HG03460 (cell line): ENCODE measurements at regions not wholly inside any gene's neighbourhood (a gene's known extent, or its start where the extent isn't known, plus 50 kb on each side); places are given as distances from the start of the nearest gene placed in this dataset.

Source experiments
- ATAC-seq: cut with Tn5 transposase; IDR thresholded peaks from one replicate; pipeline ENCODE4 v1.9.1; 2021; ENCODE audit not compliant: unreplicated experiment

DNA sequence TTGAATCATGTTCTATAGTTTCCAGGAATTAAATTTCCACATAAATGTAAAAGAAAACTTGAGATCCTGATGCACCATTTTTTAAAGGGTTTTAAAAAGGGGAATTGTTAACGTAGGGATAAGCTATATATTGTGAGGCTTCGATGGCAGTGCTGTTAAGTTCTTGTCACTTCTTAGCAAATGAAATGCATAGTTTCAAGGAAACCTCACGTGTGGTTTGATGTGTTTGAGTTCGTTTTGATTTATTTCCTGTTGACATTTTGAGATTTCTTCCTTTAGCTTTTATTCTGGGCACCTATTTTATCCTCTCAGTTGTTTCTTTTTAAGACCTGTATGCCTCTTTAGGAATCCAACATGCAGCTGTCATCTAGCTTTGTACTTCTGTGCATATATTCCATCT lies 301.0 kb downstream of the DOCK8 start:
- no peak for ATAC-seq

DNA sequence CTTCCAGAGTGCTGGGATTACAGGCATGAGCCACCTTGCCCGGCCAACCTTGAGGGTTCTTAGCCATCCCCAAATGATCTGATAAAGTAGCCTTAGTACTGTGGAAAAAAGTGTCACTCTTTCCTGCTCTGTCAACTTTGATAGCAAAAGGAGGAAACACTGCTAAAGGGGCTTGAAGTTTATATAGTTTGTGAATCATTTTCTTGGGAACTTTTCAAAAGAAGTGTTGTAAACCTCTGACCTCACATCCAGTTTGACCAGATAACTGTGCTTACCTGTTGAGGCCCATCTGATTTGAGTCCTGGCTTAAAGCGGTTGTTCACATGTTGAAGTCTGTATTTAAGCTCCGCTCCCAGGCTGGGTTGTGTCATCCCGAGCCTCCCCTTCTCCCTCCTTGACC lies 303.3 kb downstream of the DOCK8 start:
- ATAC-seq, result no peak

DNA sequence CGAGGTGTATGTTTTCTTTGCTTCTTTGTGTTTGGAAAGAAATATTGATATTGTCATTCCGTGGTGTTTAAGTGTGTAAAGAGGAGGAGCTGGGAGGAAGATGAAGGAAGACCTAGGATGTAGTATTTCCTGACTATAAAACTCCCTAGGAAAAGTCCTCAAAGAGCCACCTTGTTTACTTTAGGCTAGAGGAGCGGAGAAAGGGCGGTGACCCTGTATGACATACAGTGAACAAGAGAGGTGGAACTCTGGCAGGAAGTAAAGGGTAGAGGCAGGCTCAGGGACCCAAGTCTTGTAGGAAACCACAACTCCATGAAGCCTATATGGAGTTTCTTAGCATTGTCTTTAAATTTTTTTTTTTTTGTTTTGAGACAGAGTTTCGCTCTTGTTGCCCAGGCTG lies 303.9 kb downstream of the DOCK8 start:
- no peak for ATAC-seq

- no peak for ATAC-seq
These were observed 304.9 kb downstream of the DOCK8 start for GRCh38 chr9:519579-519978.

DNA sequence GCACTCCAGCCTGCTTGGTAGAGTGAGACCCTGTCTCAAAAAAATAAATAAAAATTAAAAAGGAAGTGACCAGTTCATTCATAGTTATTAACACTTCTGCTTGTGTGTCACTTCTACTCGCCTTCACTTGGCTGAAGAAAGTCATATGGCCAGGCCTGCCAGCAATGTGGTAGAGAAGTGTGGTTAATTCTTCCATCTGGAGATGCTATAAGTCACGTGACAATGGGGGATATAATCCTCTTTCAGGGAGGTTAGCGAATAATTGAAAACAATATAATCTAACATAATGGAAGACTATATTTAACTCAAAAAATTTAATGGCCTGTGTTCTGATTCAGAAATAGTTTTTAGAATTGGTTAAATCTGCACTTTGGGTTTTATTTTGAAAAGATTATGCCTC lies 305.6 kb downstream of the DOCK8 start:
- ATAC-seq, result no peak

- no peak for ATAC-seq
These were observed 307.5 kb downstream of the DOCK8 start for GRCh38 chr9:522190-522589.

- no peak for ATAC-seq
These were observed 308.0 kb downstream of the DOCK8 start for GRCh38 chr9:522658-523057.

GRCh38 chr9:523444-523843 lies 308.8 kb downstream of the DOCK8 start:
- ATAC-seq, result no peak

- ATAC-seq, result no peak
These were observed 309.3 kb downstream of the DOCK8 start for GRCh38 chr9:524008-524407.

GRCh38 chr9:526904-527591 lies 312.4 kb downstream of the DOCK8 start:
- ATAC-seq, result no peak

- ATAC-seq, result no peak
These were observed 311.8 kb upstream of the DMRT1 start for GRCh38 chr9:529731-530130.

GRCh38 chr9:530681-531080 lies 310.8 kb upstream of the DMRT1 start:
- no peak for ATAC-seq

DNA sequence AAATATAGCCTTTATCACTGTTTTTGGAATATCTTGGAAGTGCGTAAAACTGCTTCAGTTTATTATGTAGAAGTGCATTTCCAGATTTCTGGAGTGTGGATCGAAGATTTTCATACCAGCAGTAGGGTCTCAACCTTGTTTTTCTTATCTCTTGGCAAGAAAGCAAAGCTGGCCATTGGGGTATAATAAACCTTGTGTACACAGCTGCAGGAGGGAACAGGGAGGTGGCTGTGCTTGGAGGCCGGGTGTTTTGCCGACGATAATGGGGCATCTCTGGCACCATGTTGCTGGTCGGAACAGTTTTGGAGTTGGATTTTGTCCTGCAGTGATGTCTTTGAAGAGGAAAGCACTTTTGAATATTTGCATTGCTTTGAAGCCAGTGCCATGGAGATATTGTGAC lies 308.8 kb upstream of the DMRT1 start:
- ATAC-seq, result no peak

GRCh38 chr9:534886-535285 lies 306.6 kb upstream of the DMRT1 start:
- no peak for ATAC-seq

GRCh38 chr9:535356-535755 lies 306.1 kb upstream of the DMRT1 start:
- ATAC-seq, result no peak

GRCh38 chr9:536597-537511 lies 304.6 kb upstream of the DMRT1 start:
- no peak for ATAC-seq

DNA sequence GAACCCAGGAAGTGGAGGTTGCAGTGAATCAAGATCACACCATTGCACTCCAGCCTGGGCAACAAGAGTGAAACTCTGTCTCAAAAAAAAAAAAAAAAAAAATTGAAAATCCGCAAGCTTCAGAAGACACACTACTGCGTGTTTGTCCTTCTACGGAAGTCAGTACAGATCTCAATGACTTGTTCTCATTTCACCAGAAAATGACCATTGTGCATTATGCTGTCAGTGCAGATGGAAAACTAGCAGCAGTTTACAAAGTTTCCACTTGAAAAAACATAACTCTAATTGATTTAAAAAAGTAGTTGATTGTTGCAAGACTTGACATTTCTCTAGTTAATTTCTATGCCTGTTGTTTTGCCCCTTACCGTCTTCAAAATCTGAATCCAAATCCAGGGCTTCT lies 298.0 kb upstream of the DMRT1 start:
- no peak for ATAC-seq

GRCh38 chr9:545480-545879 lies 296.0 kb upstream of the DMRT1 start:
- no peak for ATAC-seq

DNA sequence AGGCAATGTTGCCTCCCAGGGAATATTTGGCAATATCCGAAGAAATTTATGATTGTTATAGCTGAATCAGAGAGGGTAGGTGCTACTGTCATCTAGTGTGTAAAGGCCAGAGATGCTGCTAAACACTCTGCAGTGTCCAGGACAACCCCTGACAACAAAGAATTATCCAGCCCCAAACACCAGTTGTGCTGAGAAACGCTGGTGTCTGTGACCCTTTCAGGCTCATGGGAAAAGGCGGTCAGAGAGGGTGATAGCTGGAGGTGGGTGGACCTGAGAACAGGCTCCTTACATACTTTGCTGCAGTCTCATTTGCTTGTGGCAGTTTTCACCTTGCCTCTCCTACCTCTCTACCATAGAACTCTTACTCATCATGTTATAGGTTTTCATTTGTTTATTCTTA lies 295.3 kb upstream of the DMRT1 start:
- ATAC-seq, result no peak

DNA sequence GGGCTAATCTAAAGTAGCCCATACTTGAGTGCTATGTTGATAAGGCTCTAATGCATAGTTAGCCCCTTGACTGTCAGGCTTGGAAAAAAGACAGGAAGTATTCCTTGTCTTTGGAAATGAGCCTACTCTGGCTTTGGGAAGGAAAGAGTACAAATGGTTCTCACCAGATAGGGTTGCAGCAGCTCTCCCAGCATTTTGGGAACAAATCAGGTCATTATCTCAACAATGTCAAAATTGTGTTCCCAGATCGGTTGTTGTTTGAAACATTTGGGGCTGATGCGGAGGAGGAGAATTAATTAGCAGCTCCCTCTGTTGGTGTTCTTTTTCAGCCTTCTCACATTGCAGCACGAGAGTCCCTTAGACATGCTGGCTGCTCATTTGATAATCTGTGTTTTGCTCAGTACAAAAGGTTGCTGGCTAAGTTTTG lies 294.7 kb upstream of the DMRT1 start:
- no peak for ATAC-seq

DNA sequence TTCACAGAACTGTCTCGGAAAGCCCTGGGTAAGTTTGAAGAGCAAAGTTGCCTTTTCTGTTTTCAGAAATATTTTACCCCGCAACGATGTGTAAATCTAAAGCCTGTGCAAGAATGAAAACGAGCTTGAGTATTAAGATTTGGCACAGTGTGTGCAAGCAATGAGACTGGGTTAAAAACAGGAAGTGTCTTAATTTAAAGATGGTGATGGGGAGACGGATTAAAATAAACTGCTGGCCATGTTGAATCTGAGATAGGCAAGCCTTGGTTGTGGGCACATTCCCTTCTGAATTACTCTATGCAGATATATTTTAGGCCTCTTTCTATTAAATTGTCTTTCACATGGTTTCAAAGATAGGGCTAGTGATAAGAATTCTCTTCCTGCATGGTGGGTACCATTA lies 294.2 kb upstream of the DMRT1 start:
- ATAC-seq, result no peak

DNA sequence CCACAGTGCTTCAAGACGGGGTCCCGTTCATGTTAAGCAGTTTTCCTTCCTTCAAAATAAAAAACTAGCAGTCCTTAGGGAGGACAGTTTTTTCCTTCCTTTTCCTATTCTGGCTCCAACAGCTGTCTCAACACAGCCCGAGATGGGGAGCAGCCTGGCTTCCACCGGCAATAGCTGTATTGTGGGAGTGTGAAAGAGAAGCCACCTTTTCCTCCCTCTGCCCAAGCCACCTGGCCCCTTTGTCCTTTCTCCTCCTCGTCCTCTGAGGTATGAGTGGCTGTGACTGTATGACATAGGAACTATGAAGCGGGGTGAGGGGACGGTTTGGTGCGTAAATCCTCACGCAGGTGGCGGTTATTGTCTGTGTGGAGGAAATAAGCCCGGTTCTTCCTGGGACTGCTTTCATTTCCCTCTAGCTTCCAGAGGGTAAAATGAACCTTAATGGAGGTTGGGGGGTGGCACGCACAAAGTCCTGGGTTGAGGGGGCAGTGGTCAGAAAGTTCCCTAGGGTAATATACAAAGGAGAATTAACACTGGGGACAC lies 292.0 kb upstream of the DMRT1 start:
- no peak for ATAC-seq
